HepG2 (cell line): ENCODE measurements at regions not wholly inside any gene's neighbourhood (a gene's known extent, or its start where the extent isn't known, plus 50 kb on each side); places are given as distances from the start of the nearest gene placed in this dataset.

Experiments used
- EZH2 ChIP-seq: conservative IDR thresholded peaks from 2 replicates; pipeline ENCODE4 v1.6.1; 2012; ENCODE audit warnings: mild to moderate bottlenecking, low read depth, low read length, moderate library complexity
- KLF9 ChIP-seq: IDR thresholded peaks from 2 replicates; pipeline ENCODE4 v1.6.1; 2016; ENCODE audit warnings: low read depth

DNA sequence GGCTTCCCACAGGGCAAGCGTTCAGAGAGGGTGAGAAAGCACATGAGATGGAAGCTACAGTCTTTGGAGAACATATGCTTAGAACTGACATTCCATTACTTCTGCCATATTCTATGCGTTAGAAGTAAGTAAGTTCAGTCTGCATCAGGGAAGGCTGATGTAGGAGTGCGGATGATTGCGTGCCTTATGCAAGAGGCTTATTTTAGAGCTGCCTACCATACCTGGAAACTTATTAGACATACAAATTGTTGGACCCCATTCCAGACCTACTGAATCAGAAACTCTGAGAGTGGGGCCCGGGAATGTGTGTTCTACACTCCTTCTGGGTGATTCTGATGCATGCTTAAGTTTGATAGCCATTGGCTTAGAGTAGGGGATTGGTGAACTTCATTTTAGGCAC lies 174.9 kb downstream of the KTN1 start:
- TF ChIP-seq EZH2 = no peak
- TF ChIP-seq KLF9 = no peak
